Ishikawa (cell line): ENCODE measurements at regions not wholly inside any gene's neighbourhood (a gene's known extent, or its start where the extent isn't known, plus 50 kb on each side); places are given as distances from the start of the nearest gene placed in this dataset.

Experiments
- CEBPB ChIP-seq: IDR thresholded peaks from 2 replicates; pipeline ENCODE4 v1.6.1; 2012
- EP300 ChIP-seq: IDR thresholded peaks from 2 replicates; pipeline ENCODE4 v1.6.1; 2012; ENCODE audit warnings: borderline replicate concordance
- REST ChIP-seq: IDR thresholded peaks from 2 replicates; pipeline ENCODE4 v1.6.1; 2012; ENCODE audit warnings: low read depth, mild to moderate bottlenecking
- YY1 ChIP-seq: IDR thresholded peaks from 2 replicates; pipeline ENCODE4 v1.6.1; 2012; ENCODE audit warnings: low read depth
- ZBTB7A ChIP-seq: IDR thresholded peaks from 2 replicates; pipeline ENCODE4 v1.6.1; 2012; ENCODE audit warnings: low read depth

GRCh38 chr11:113626736-113627135 lies 79.4 kb downstream of the TMPRSS5 start:
- TF ChIP-seq ZBTB7A = no peak
- no peak for TF ChIP-seq EP300
- no peak for TF ChIP-seq REST
- TF ChIP-seq YY1 = no peak
- no peak for TF ChIP-seq CEBPB
